AG04450 (cell line): ENCODE measurements at regions not wholly inside any gene's neighbourhood (a gene's known extent, or its start where the extent isn't known, plus 50 kb on each side); places are given as distances from the start of the nearest gene placed in this dataset.

Experiments
- CTCF ChIA-PET: fragments of 300-600, 350-600 bp; formaldehyde crosslinking; extraction: SDS; loops from one replicate; lab custom pipeline; 2022; ENCODE audit warnings: antibody characterized with exemption, inconsistent platforms; lab: Charles Lee
- POLR2A ChIA-PET: fragments of 350-600 bp; formaldehyde crosslinking; extraction: SDS; loops from one replicate; lab custom pipeline; 2021; ENCODE audit warnings: antibody characterized with exemption, inconsistent platforms; lab: Yijun Ruan, JAX
- DNase-seq: peaks from one replicate; pipeline ENCODE4 v3.0.0-alpha.2; 2011; ENCODE audit warnings: low read depth, low spot score
- H3K27ac ChIP-seq: one replicate; pipeline ENCODE4 v1.5.1; 2012; ENCODE audit warnings: low read depth, low read length, control low read depth
- H3K27me3 ChIP-seq: one replicate; pipeline ENCODE4 v1.6.0; 2012; ENCODE audit warnings: low read length; ENCODE audit not compliant: control insufficient read depth, insufficient read depth
- H3K4me3 ChIP-seq: 2 replicates; pipeline ENCODE4 v1.5.1; 2011; ENCODE audit warnings: mild to moderate bottlenecking, low read depth, low read length, control low read depth
- H3K9me3 ChIP-seq: 2 replicates; pipeline ENCODE4 v1.5.1; 2012; ENCODE audit warnings: low read length; ENCODE audit not compliant: control insufficient read depth, insufficient read depth
- CTCF ChIP-seq: IDR thresholded peaks from 2 replicates; pipeline ENCODE4 v1.5.1; 2011; ENCODE audit warnings: low read depth, low read length, control low read depth, inconsistent platforms

- CTCF ChIA-PET = no interaction called here
Measured at GRCh38 chr6:88490195-88490907, 324.2 kb upstream of the CNR1 start.

GRCh38 chr6:88483424-88483823, 317.3 kb upstream of the CNR1 start:
- DNase-seq = no peak
- ChIA-PET POLR2A (no interaction called here), CTCF (no interaction called here)
- H3K27ac ChIP-seq = no peak overlapping the region
- no peak overlapping the region for H3K4me3 ChIP-seq
- no peaks in the 10 kb centered on the region for H3K27me3 ChIP-seq
- TF ChIP-seq CTCF = no peak
- H3K9me3 ChIP-seq = no peaks in the 10 kb centered on the region; the same call in 1 of the 2 replicates

More at GRCh38 chr6:88490195-88490907, 324.2 kb upstream of the CNR1 start:
- H3K27ac ChIP-seq = no peak overlapping the region
- POLR2A ChIA-PET = no interaction called here
- H3K27me3 ChIP-seq = no peaks in the 10 kb centered on the region
- DNase-seq = no peak
- no peak overlapping the region for H3K4me3 ChIP-seq
- H3K9me3 ChIP-seq = no peaks in the 10 kb centered on the region
- no peak for TF ChIP-seq CTCF

GRCh38 chr6:88482465-88482864, 316.3 kb upstream of the CNR1 start:
- no peak for TF ChIP-seq CTCF
- POLR2A ChIA-PET = no interaction called here
- H3K27ac ChIP-seq = no peak overlapping the region
- no peak overlapping the region for H3K4me3 ChIP-seq
- no peaks in the 10 kb centered on the region for H3K27me3 ChIP-seq
- H3K9me3 ChIP-seq = no peaks in the 10 kb centered on the region; the same call in 1 of the 2 replicates
- no peak for DNase-seq
- CTCF ChIA-PET = no interaction called here

- Histone ChIP-seq H3K4me3 (no peak overlapping the region), H3K27ac (no peak overlapping the region), H3K27me3 (no peaks in the 10 kb centered on the region), H3K9me3 (no peaks in the 10 kb centered on the region; the same call in 1 of the 2 replicates)
- ChIA-PET POLR2A (no interaction called here), CTCF (no interaction called here)
- DNase-seq = no peak
- TF ChIP-seq CTCF = no peak
Measured at GRCh38 chr6:88481519-88481918, 315.4 kb upstream of the CNR1 start.

- ChIA-PET POLR2A (no interaction called here), CTCF (no interaction called here)
- Histone ChIP-seq H3K27ac (no peak overlapping the region), H3K9me3 (no peaks in the 10 kb centered on the region; the same call in 1 of the 2 replicates), H3K4me3 (no peak overlapping the region), H3K27me3 (no peaks in the 10 kb centered on the region)
- DNase-seq = no peak
- TF ChIP-seq CTCF = no peak
Measured at GRCh38 chr6:88480816-88481215, 314.7 kb upstream of the CNR1 start.
